CD4-positive, alpha-beta T cell treated with Interleukin-6 for 4 hours (primary cell): ENCODE measurements at regions not wholly inside any gene's neighbourhood (a gene's known extent, or its start where the extent isn't known, plus 50 kb on each side); places are given as distances from the start of the nearest gene placed in this dataset.
"Not testable (repeated sequence)": the region's sequence is repeated elsewhere in the genome, so short reads cannot be mapped to it uniquely, and the experiment has no call there.

Experiments used
- DNase-seq: peaks from one replicate; pipeline ENCODE4 v3.0.0-alpha.2; 2020; ENCODE audit warnings: mixed read lengths

- no peak for DNase-seq
Observed at GRCh38 chr6:3962291-3963280, 113.4 kb downstream of the FAM50B start.

- DNase-seq, result no peak
Observed at GRCh38 chr6:3963426-3963825, 114.3 kb downstream of the FAM50B start.

- DNase-seq, result no peak
Observed at GRCh38 chr6:3965071-3965718, 113.7 kb downstream of the FAM217A start.

DNA sequence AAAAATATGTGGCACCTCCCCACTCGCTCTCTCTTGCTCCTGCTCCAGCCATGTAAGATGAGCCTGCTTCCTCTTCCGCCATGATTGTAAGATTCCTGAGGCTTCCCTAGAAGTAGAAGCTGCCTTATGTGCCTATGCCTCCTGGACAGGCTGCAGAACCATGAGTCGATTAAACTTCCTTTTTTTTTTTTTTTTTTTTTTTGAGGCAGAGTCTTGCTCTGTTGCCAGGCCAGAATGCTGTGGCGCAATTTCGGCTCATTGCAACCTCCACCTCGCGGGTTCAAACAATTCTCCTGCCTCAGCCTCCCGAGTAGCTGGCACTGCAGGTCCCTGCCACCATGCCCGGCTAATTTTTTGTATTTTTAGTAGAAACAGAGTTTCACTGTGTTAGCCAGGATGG is 112.5 kb downstream of the FAM217A start:
- no peak for DNase-seq

DNA sequence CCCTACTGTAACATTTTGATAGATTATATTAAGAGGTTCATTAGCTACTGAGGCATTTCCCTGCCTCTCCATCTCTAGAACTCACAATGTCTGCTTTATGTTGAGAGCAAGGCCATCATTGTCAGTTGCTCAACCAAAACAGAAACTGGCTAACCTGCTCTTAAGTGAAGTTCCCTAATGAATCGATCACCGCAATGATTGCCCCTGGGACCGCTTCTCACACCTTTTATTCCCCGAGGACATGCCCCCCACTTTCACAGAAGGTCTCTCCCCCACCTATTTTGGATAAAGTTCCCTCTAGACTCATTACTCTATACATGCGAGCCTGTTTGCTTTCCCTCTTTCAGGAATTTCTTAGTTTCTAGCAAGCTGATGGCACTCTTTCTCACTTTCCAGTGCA is 108.8 kb downstream of the FAM217A start:
- no peak for DNase-seq

- DNase-seq, result not testable (repeated sequence)
Observed at GRCh38 chr6:3973152-3973551, 105.8 kb downstream of the FAM217A start.

GRCh38 chr6:3977875-3978711 is 100.8 kb downstream of the FAM217A start:
- peak; percentile 57 for DNase-seq

GRCh38 chr6:3978966-3979365 is 100.0 kb downstream of the FAM217A start:
- DNase-seq, result not testable (repeated sequence)

- no peak for DNase-seq
Observed at GRCh38 chr6:3981917-3982316, 97.0 kb downstream of the FAM217A start.

GRCh38 chr6:3983778-3984177 is 95.2 kb downstream of the FAM217A start:
- no peak for DNase-seq

- no peak for DNase-seq
Observed at GRCh38 chr6:3984494-3984893, 94.4 kb downstream of the FAM217A start.

- DNase-seq, result no peak
Observed at GRCh38 chr6:3986241-3986640, 92.7 kb downstream of the FAM217A start.

GRCh38 chr6:3987053-3987452 is 91.9 kb downstream of the FAM217A start:
- no peak for DNase-seq

DNA sequence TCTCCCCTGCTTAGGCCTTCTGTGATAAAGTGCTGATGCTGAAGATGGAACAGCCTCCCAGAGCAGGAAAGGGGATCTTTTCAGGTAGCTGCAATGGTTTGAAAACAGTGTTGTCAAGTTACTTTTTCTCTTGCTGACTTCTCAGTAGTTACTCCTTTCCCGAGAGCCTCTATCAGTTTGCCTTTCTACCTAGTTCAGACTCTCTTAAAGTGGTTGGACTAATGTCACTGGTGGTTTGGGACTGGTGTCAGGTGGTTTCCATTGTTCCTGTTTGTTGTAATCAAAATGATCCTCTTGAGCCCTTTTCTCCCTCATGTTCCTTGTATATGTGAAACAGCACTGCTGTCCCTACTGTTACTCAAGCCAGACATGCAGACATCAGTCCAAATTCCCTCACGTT is 91.4 kb downstream of the FAM217A start:
- no peak for DNase-seq

DNA sequence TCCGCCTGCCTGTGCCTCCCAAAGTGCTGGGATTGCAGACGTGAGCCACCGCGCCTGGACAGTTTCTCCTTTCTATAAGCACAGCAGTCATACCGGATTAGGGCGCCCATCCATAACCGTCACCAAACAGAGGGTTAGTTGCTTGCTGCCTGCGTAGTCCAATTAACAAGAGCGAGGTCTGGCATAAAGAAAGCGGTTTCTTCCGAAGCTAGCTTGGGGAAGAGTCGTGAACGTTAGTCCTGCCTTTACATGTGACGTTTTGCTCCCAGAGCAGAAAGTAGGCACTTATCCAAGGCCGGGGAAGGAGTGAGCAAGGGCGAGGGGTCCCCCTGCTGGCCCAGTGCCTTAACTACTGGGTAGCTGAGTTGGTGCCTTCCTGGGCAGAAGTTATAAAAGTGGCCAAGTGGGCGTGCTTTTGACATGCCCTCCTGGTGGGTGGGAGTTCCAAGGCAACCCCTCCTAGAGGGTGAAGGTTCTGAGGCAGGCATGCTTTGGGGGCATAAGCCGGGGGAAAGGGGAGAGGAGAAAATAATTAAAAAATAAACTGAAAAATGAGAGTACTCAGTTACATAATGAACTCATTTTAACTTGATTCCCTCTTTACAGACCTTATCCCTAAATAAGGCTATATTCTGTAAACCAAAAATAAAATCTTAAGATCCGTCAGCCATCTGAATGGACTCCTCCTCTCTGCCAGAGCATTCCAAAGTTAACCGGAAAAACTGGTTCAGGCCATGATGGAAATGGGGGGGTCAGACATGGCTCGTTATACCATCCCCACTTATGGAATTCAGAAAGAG is 88.0 kb downstream of the FAM217A start:
- DNase-seq, result peak; percentile 74

GRCh38 chr6:3991941-3992340 is 87.0 kb downstream of the FAM217A start:
- DNase-seq, result no peak

GRCh38 chr6:3996349-3996748 is 82.6 kb downstream of the FAM217A start:
- no peak for DNase-seq

DNA sequence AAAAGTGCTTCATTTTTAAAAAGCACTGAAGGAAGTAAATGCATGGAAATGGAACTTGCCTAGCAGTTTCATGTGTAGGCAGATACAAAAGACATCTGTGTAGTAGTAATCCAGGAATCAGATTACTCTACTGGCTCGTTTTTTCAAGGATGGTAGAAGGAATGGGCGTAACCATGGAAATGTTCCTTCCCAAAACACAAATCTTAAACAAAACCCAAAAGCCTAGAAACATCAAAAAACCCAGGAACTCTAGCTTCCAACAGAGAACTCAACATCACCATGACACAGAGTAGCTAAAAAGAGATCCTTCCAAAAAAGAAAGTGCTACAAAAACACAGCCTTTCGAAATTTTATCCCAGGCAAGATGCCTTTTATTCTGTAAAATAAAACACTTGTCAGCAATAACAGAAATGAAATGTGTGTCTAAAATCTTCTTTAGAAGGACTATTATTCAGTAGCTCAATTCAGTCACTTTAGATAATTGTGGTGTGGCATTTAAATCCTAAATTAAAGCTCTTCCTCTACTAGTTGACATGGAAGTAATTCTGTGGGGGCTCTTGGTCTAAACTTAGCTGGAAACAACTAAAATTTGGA is 81.7 kb downstream of the FAM217A start:
- no peak for DNase-seq

DNA sequence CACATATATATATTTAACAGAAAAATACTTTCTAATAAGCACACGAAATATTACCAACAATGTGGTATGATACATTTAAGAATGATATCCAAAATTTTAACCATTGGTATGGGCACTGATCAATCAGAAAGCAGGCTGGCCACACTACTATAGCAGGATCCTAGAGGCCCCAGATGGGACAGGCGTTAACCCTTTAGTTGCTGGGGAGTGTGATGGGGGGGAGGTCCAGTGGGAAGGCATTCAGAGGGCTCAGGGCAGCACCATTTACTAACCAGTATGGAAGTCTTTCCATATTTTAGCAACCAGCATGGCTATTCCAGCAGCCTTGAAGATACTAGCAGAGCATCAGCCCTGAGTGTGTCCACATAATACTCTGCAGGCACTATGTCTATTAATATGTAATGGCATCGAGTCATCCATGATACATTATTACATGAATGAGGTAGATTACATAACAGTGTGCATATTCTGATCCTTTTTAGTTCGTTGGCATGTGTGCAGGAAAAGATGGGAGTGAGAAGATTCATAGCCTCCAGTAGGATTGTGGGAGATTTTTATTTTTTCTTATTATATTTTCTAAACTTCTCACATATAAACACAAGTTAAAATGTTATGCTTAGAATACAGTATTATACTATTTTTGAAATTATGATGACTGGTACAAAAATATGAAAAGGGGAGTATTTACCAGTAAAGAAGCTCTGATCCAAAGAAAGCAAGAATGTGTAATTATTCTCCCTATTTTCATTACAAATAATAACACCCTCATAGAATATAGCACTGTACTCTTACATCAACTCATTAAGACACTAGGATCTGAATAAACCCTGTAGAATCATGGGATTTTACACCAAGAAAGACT is 78.9 kb downstream of the FAM217A start:
- DNase-seq, result no peak

GRCh38 chr6:4004249-4004648 is 74.7 kb downstream of the FAM217A start:
- no peak for DNase-seq
